Mononuclear cell (primary cell): ENCODE measurements at regions not wholly inside any gene's neighbourhood (a gene's known extent, or its start where the extent isn't known, plus 50 kb on each side); places are given as distances from the start of the nearest gene placed in this dataset.

ENCODE experiments used
- H3K27me3 ChIP-seq: 2 replicates; pipeline ENCODE4 v1.6.0; 2011; ENCODE audit warnings: low read length, control low read depth; ENCODE audit not compliant: insufficient read depth
- H3K4me1 ChIP-seq: 2 replicates; pipeline ENCODE4 v1.5.1; 2011; ENCODE audit warnings: mild to moderate bottlenecking, low read length, control low read depth; ENCODE audit not compliant: insufficient read depth
- H3K4me3 ChIP-seq: 2 replicates; pipeline ENCODE4 v1.5.1; 2011; ENCODE audit warnings: mild to moderate bottlenecking, low read length, moderate library complexity
- H3K9me3 ChIP-seq: 2 replicates; pipeline ENCODE4 v1.5.1; 2011; ENCODE audit warnings: low read depth, mild to moderate bottlenecking, control low read depth, low read length

- H3K4me1 ChIP-seq = no peaks in the 10 kb centered on the region
- no peaks in the 10 kb centered on the region for H3K27me3 ChIP-seq
- no peak overlapping the region for H3K4me3 ChIP-seq
- peaks cover 37% of the 10 kb centered on the region for H3K9me3 ChIP-seq
Observed at GRCh38 chr6:156087487-156087886, 631.8 kb upstream of the NOX3 start.

GRCh38 chr6:156082012-156082411, 626.4 kb upstream of the NOX3 start:
- Histone ChIP-seq H3K27me3 (no peaks in the 10 kb centered on the region), H3K9me3 (peaks cover 12% of the 10 kb centered on the region), H3K4me1 (no peaks in the 10 kb centered on the region), H3K4me3 (no peak overlapping the region)

- H3K27me3 ChIP-seq = no peaks in the 10 kb centered on the region
- H3K4me3 ChIP-seq = no peak overlapping the region
- peaks cover 12% of the 10 kb centered on the region for H3K9me3 ChIP-seq
- H3K4me1 ChIP-seq = no peaks in the 10 kb centered on the region
Observed at GRCh38 chr6:156080371-156080770, 624.7 kb upstream of the NOX3 start.

- no peak overlapping the region for H3K4me3 ChIP-seq
- H3K9me3 ChIP-seq = no peaks in the 10 kb centered on the region
- H3K27me3 ChIP-seq = no peaks in the 10 kb centered on the region
- H3K4me1 ChIP-seq = no peaks in the 10 kb centered on the region
Observed at GRCh38 chr6:156068881-156069280, 613.2 kb upstream of the NOX3 start.

GRCh38 chr6:156065849-156066248, 610.2 kb upstream of the NOX3 start:
- H3K9me3 ChIP-seq = no peaks in the 10 kb centered on the region
- H3K27me3 ChIP-seq = no peaks in the 10 kb centered on the region
- no peaks in the 10 kb centered on the region for H3K4me1 ChIP-seq
- no peak overlapping the region for H3K4me3 ChIP-seq

GRCh38 chr6:156062091-156062563, 606.5 kb upstream of the NOX3 start:
- no peak overlapping the region for H3K4me3 ChIP-seq
- H3K4me1 ChIP-seq = peaks cover 3% of the 10 kb centered on the region
- no peaks in the 10 kb centered on the region for H3K9me3 ChIP-seq
- H3K27me3 ChIP-seq = no peaks in the 10 kb centered on the region

- Histone ChIP-seq H3K4me1 (peaks cover 3% of the 10 kb centered on the region), H3K4me3 (no peak overlapping the region), H3K27me3 (no peaks in the 10 kb centered on the region), H3K9me3 (no peaks in the 10 kb centered on the region)
Observed at GRCh38 chr6:156061465-156061864, 605.8 kb upstream of the NOX3 start.

- Histone ChIP-seq H3K4me3 (no peak overlapping the region), H3K4me1 (peaks cover 3% of the 10 kb centered on the region), H3K27me3 (no peaks in the 10 kb centered on the region), H3K9me3 (no peaks in the 10 kb centered on the region)
Observed at GRCh38 chr6:156060013-156060412, 604.4 kb upstream of the NOX3 start.

GRCh38 chr6:156058356-156058755, 602.7 kb upstream of the NOX3 start:
- Histone ChIP-seq H3K9me3 (no peaks in the 10 kb centered on the region), H3K4me3 (no peak overlapping the region), H3K4me1 (peaks cover 3% of the 10 kb centered on the region), H3K27me3 (no peaks in the 10 kb centered on the region)

GRCh38 chr6:156057869-156058268, 602.2 kb upstream of the NOX3 start:
- H3K9me3 ChIP-seq = no peaks in the 10 kb centered on the region
- no peaks in the 10 kb centered on the region for H3K27me3 ChIP-seq
- no peak overlapping the region for H3K4me3 ChIP-seq
- H3K4me1 ChIP-seq = peaks cover 3% of the 10 kb centered on the region

GRCh38 chr6:156056085-156056484, 600.4 kb upstream of the NOX3 start:
- Histone ChIP-seq H3K27me3 (no peaks in the 10 kb centered on the region), H3K4me1 (peaks cover 3% of the 10 kb centered on the region), H3K9me3 (no peaks in the 10 kb centered on the region), H3K4me3 (no peak overlapping the region)

GRCh38 chr6:156053626-156054025, 598.0 kb upstream of the NOX3 start:
- H3K9me3 ChIP-seq = no peaks in the 10 kb centered on the region
- H3K4me1 ChIP-seq = no peaks in the 10 kb centered on the region
- no peak overlapping the region for H3K4me3 ChIP-seq
- no peaks in the 10 kb centered on the region for H3K27me3 ChIP-seq

- Histone ChIP-seq H3K27me3 (no peaks in the 10 kb centered on the region), H3K4me3 (no peak overlapping the region), H3K9me3 (no peaks in the 10 kb centered on the region), H3K4me1 (no peaks in the 10 kb centered on the region)
Observed at GRCh38 chr6:156046841-156047449, 591.3 kb upstream of the NOX3 start.

GRCh38 chr6:156046268-156046665, 590.6 kb upstream of the NOX3 start:
- Histone ChIP-seq H3K4me1 (no peaks in the 10 kb centered on the region), H3K9me3 (no peaks in the 10 kb centered on the region), H3K27me3 (no peaks in the 10 kb centered on the region), H3K4me3 (no peak overlapping the region)

- no peaks in the 10 kb centered on the region for H3K9me3 ChIP-seq
- no peaks in the 10 kb centered on the region for H3K27me3 ChIP-seq
- no peaks in the 10 kb centered on the region for H3K4me1 ChIP-seq
- H3K4me3 ChIP-seq = no peak overlapping the region
Observed at GRCh38 chr6:156045401-156046267, 590.0 kb upstream of the NOX3 start.

GRCh38 chr6:156033598-156033997, 578.0 kb upstream of the NOX3 start:
- Histone ChIP-seq H3K27me3 (no peaks in the 10 kb centered on the region), H3K9me3 (peaks cover 10% of the 10 kb centered on the region), H3K4me3 (no peak overlapping the region), H3K4me1 (peaks cover 4% of the 10 kb centered on the region)
